NCI-H2227 (cell line): ENCODE measurements at regions not wholly inside any gene's neighbourhood (a gene's known extent, or its start where the extent isn't known, plus 50 kb on each side); places are given as distances from the start of the nearest gene placed in this dataset.
"Not testable (repeated sequence)": the region's sequence is repeated elsewhere in the genome, so short reads cannot be mapped to it uniquely, and the experiment has no call there.

ENCODE experiments used
- DNase-seq: peaks from one replicate; lab custom pipeline; 2025; ENCODE audit not compliant: unreplicated experiment; lab: John Stamatoyannopoulos, UW

- no peak for DNase-seq
These were observed 101.3 kb upstream of the HES1 start for GRCh38 chr3:194034346-194035336.

GRCh38 chr3:194035406-194036138, 100.4 kb upstream of the HES1 start:
- no peak for DNase-seq

- DNase-seq = no peak
These were observed 99.1 kb upstream of the HES1 start for GRCh38 chr3:194036842-194037241.

- DNase-seq = not testable (repeated sequence)
These were observed 97.6 kb upstream of the HES1 start for GRCh38 chr3:194038346-194038745.

- DNase-seq = no peak
These were observed 97.0 kb upstream of the HES1 start for GRCh38 chr3:194038960-194039359.

- no peak for DNase-seq
These were observed 95.3 kb upstream of the HES1 start for GRCh38 chr3:194040516-194041273.

GRCh38 chr3:194042927-194043326, 93.0 kb upstream of the HES1 start:
- no peak for DNase-seq

- no peak for DNase-seq
These were observed 92.4 kb upstream of the HES1 start for GRCh38 chr3:194043516-194043915.

GRCh38 chr3:194045289-194045688, 90.7 kb upstream of the HES1 start:
- no peak for DNase-seq

GRCh38 chr3:194045919-194046318, 90.0 kb upstream of the HES1 start:
- no peak for DNase-seq

- no peak for DNase-seq
These were observed 89.4 kb upstream of the HES1 start for GRCh38 chr3:194046531-194046930.

GRCh38 chr3:194046995-194047645, 88.8 kb upstream of the HES1 start:
- no peak for DNase-seq

GRCh38 chr3:194049394-194049793, 86.6 kb upstream of the HES1 start:
- no peak for DNase-seq

GRCh38 chr3:194050782-194051320, 85.1 kb upstream of the HES1 start:
- DNase-seq = no peak

- DNase-seq = peak; percentile 60
These were observed 84.4 kb upstream of the HES1 start for GRCh38 chr3:194051366-194052149.

GRCh38 chr3:194053136-194053535, 82.8 kb upstream of the HES1 start:
- no peak for DNase-seq

- DNase-seq = no peak
These were observed 81.9 kb upstream of the HES1 start for GRCh38 chr3:194054016-194054415.

GRCh38 chr3:194054540-194054939, 81.4 kb upstream of the HES1 start:
- no peak for DNase-seq

- DNase-seq = no peak
These were observed 81.0 kb upstream of the HES1 start for GRCh38 chr3:194054961-194055360.

- DNase-seq = not testable (repeated sequence)
These were observed 79.6 kb upstream of the HES1 start for GRCh38 chr3:194056323-194056722.
